DND-41 (cell line): ENCODE measurements at regions not wholly inside any gene's neighbourhood (a gene's known extent, or its start where the extent isn't known, plus 50 kb on each side); places are given as distances from the start of the nearest gene placed in this dataset.
"Not testable (repeated sequence)": the region's sequence is repeated elsewhere in the genome, so short reads cannot be mapped to it uniquely, and the experiment has no call there.

Source experiments
- ATAC-seq: fragments of 200-7000 bp; cut with Tn5 transposase; 3 replicates; pipeline ENCODE4 v1.9.1; 2021; ENCODE audit warnings: low read depth; ENCODE audit not compliant: insufficient read depth
- DNase-seq: peaks from one replicate; pipeline ENCODE4 v3.0.0-alpha.2; 2020
- H2AFZ ChIP-seq: 2 replicates; pipeline ENCODE4 v1.6.0; 2012; ENCODE audit warnings: low read depth, low read length
- H3K27ac ChIP-seq: 2 replicates; pipeline ENCODE4 v1.5.1; 2012; ENCODE audit warnings: low read length, inconsistent platforms
- H3K27me3 ChIP-seq: fragments of 200-600 bp; sonication (generic); 2 replicates; pipeline ENCODE4 v1.6.0; 2012; ENCODE audit warnings: low read length, mild to moderate bottlenecking, inconsistent platforms; ENCODE audit not compliant: insufficient read depth, poor library complexity
- H3K36me3 ChIP-seq: 2 replicates; pipeline ENCODE4 v1.5.1; 2012; ENCODE audit warnings: low read length, inconsistent platforms; ENCODE audit not compliant: insufficient read depth
- H3K4me1 ChIP-seq: 2 replicates; pipeline ENCODE4 v1.5.1; 2012; ENCODE audit warnings: mild to moderate bottlenecking, low read length; ENCODE audit not compliant: insufficient read depth
- H3K4me2 ChIP-seq: 2 replicates; pipeline ENCODE4 v1.6.0; 2012; ENCODE audit warnings: mild to moderate bottlenecking, moderate library complexity, low read length, inconsistent platforms; ENCODE audit not compliant: insufficient read depth
- H3K4me3 ChIP-seq, 2 experiments: fragments of 200-600 bp in 1 of 2; shearing (Covaris generic) in 1 of 2; 2 replicates each; pipeline ENCODE4 v1.5.1; 2012 to 2016; ENCODE audit warnings: inconsistent platforms in 2 of 2, low read length in 2 of 2, mild to moderate bottlenecking in 2 of 2, low read depth in 1 of 2, moderate library complexity in 1 of 2
- H3K79me2 ChIP-seq: 2 replicates; pipeline ENCODE4 v1.6.0; 2012; ENCODE audit warnings: low read length, inconsistent platforms; ENCODE audit not compliant: insufficient read depth
- H3K9ac ChIP-seq: 2 replicates; pipeline ENCODE4 v1.6.0; 2012; ENCODE audit warnings: low read depth, mild to moderate bottlenecking, inconsistent platforms, low read length, moderate library complexity
- H3K9me3 ChIP-seq: 2 replicates; pipeline ENCODE4 v1.5.1; 2012; ENCODE audit warnings: low read length, moderate library complexity, mild to moderate bottlenecking, inconsistent platforms; ENCODE audit not compliant: insufficient read depth, severe bottlenecking
- H4K20me1 ChIP-seq: 2 replicates; pipeline ENCODE4 v1.6.0; 2012; ENCODE audit warnings: low read length; ENCODE audit not compliant: insufficient read depth
- CTCF ChIP-seq: IDR thresholded peaks from 2 replicates; pipeline ENCODE4 v1.5.1; 2012; ENCODE audit warnings: borderline replicate concordance, low read length, moderate library complexity, mild to moderate bottlenecking; ENCODE audit not compliant: poor library complexity, severe bottlenecking; ENCODE audit errors: extremely low read depth
- EZH2 ChIP-seq: IDR thresholded peaks from 3 replicates; pipeline ENCODE4 v1.6.1; 2012; ENCODE audit warnings: borderline replicate concordance, low read depth, mild to moderate bottlenecking, moderate library complexity, low read length, inconsistent platforms; ENCODE audit not compliant: severe bottlenecking

- Histone ChIP-seq H3K36me3 (no peaks in the 10 kb centered on the region), H3K27me3 (no peaks in the 10 kb centered on the region), H3K79me2 (no peaks in the 10 kb centered on the region), H4K20me1 (no peaks in the 10 kb centered on the region), H3K9me3 (no peaks in the 10 kb centered on the region), H3K4me2 (no peak overlapping the region), H3K9ac (no peak overlapping the region), H3K27ac (no peak overlapping the region), H2AFZ (no peak overlapping the region), H3K4me1 (no peaks in the 10 kb centered on the region), H3K4me3 (no peak overlapping the region)
- TF ChIP-seq EZH2 (no peak), CTCF (no peak)
- DNase-seq = no peak
- ATAC-seq = no peak
Observed at GRCh38 chr2:184416146-184416913, 182.0 kb upstream of the ZNF804A start.

DNA sequence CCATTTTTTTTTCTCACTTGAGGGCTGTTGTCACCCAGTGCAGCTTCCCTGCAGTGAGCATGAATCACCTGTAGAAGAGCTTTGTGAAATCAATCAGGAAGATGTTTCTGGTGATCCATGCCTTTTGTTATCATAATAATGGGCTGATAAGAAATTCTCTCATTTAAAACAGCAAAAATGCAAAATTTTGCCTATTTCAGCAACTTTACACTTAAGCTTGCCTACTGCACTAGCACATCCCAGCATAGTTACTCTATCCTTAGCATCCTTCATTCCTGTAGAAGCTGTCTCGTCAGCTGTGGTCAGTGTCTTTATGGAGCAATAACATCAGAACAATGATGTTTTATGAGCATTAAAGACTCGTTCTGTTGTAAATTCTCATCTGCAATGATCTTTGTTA is 178.6 kb upstream of the ZNF804A start:
- H3K4me1 ChIP-seq = no peaks in the 10 kb centered on the region
- no peaks in the 10 kb centered on the region for H3K79me2 ChIP-seq
- no peaks in the 10 kb centered on the region for H4K20me1 ChIP-seq
- TF ChIP-seq EZH2 (no peak), CTCF (no peak)
- no peak overlapping the region for H3K4me3 ChIP-seq
- H3K27ac ChIP-seq = no peak overlapping the region
- H3K27me3 ChIP-seq = no peaks in the 10 kb centered on the region
- H3K4me2 ChIP-seq = no peak overlapping the region
- no peak for ATAC-seq
- H3K9me3 ChIP-seq = no peaks in the 10 kb centered on the region
- no peak for DNase-seq
- H3K36me3 ChIP-seq = no peaks in the 10 kb centered on the region
- no peak overlapping the region for H3K9ac ChIP-seq
- H2AFZ ChIP-seq = no peak overlapping the region

- not testable (repeated sequence) for H4K20me1 ChIP-seq, H3K27me3 ChIP-seq, ATAC-seq, H3K9me3 ChIP-seq, H3K36me3 ChIP-seq, H3K9ac ChIP-seq, H3K4me2 ChIP-seq, H2AFZ ChIP-seq, DNase-seq, H3K4me1 ChIP-seq, H3K27ac ChIP-seq, H3K4me3 ChIP-seq, H3K79me2 ChIP-seq
Observed at GRCh38 chr2:184421456-184421855, 176.9 kb upstream of the ZNF804A start.

DNA sequence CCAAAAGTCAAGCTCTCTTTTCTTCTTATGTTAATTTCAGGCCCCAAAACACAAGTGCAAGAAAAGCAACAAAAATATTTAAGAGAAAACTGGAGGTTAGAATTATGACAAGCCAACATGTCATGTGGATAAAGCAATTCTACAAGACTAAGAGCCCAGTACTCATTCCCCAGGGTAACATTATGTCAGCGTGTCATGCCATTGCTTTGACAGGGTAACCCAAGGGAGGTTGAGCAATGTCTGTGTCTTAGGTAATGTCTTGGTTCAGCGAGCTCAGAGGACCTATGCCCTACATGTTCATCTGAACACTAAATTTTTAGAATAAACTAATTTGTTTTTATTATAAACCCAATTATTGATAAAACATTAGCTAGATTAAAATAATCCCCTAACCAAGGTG is 173.2 kb upstream of the ZNF804A start:
- Histone ChIP-seq H2AFZ (no peak overlapping the region), H4K20me1 (no peaks in the 10 kb centered on the region), H3K4me1 (no peaks in the 10 kb centered on the region), H3K27ac (no peak overlapping the region), H3K27me3 (no peaks in the 10 kb centered on the region), H3K9ac (no peak overlapping the region), H3K9me3 (no peaks in the 10 kb centered on the region), H3K4me2 (no peak overlapping the region), H3K36me3 (no peaks in the 10 kb centered on the region), H3K79me2 (no peaks in the 10 kb centered on the region), H3K4me3 (no peak overlapping the region)
- DNase-seq (no peak), ATAC-seq (no peak)
- TF ChIP-seq EZH2 = no peak
- TF ChIP-seq CTCF = no peak
